IPS DF 19.7 (cell line): ENCODE measurements at regions not wholly inside any gene's neighbourhood (a gene's known extent, or its start where the extent isn't known, plus 50 kb on each side); places are given as distances from the start of the nearest gene placed in this dataset.
"Not testable (repeated sequence)": the region's sequence is repeated elsewhere in the genome, so short reads cannot be mapped to it uniquely, and the experiment has no call there.

ENCODE experiments used
- DNase-seq: peaks from one replicate; pipeline ENCODE4 v3.0.0-alpha.2; 2013; ENCODE audit warnings: low read depth, low spot score

- DNase-seq: no peak
Observed at GRCh38 chr9:106220415-106220814, 526.1 kb downstream of the TMEM38B start.

- no peak for DNase-seq
Observed at GRCh38 chr9:106228861-106229260, 534.5 kb downstream of the TMEM38B start.

GRCh38 chr9:106233116-106233515, 538.8 kb downstream of the TMEM38B start:
- DNase-seq: no peak

- not testable (repeated sequence) for DNase-seq
Observed at GRCh38 chr9:106260908-106261307, 566.6 kb downstream of the TMEM38B start.

- no peak for DNase-seq
Observed at GRCh38 chr9:106277966-106278365, 583.6 kb downstream of the TMEM38B start.

- no peak for DNase-seq
Observed at GRCh38 chr9:106283769-106284168, 579.2 kb upstream of the ZNF462 start.

- peak; percentile 9 for DNase-seq
Observed at GRCh38 chr9:106284296-106284695, 578.7 kb upstream of the ZNF462 start.

GRCh38 chr9:106286249-106286648, 576.7 kb upstream of the ZNF462 start:
- peak; percentile 60 for DNase-seq

GRCh38 chr9:106287091-106287631, 575.8 kb upstream of the ZNF462 start:
- no peak for DNase-seq

- no peak for DNase-seq
Observed at GRCh38 chr9:106287731-106288130, 575.2 kb upstream of the ZNF462 start.

GRCh38 chr9:106288689-106289088, 574.3 kb upstream of the ZNF462 start:
- DNase-seq: no peak

GRCh38 chr9:106291786-106292185, 571.2 kb upstream of the ZNF462 start:
- no peak for DNase-seq

- no peak for DNase-seq
Observed at GRCh38 chr9:106296426-106296825, 566.5 kb upstream of the ZNF462 start.

- DNase-seq: no peak
Observed at GRCh38 chr9:106298997-106299396, 564.0 kb upstream of the ZNF462 start.

GRCh38 chr9:106304401-106304920, 558.5 kb upstream of the ZNF462 start:
- DNase-seq: no peak

- no peak for DNase-seq
Observed at GRCh38 chr9:106305428-106306133, 557.4 kb upstream of the ZNF462 start.

GRCh38 chr9:106307670-106308069, 555.3 kb upstream of the ZNF462 start:
- no peak for DNase-seq

- no peak for DNase-seq
Observed at GRCh38 chr9:106309925-106310324, 553.0 kb upstream of the ZNF462 start.

- no peak for DNase-seq
Observed at GRCh38 chr9:106310782-106311181, 552.2 kb upstream of the ZNF462 start.

- no peak for DNase-seq
Observed at GRCh38 chr9:106312906-106313305, 550.1 kb upstream of the ZNF462 start.

- no peak for DNase-seq
Observed at GRCh38 chr9:106314476-106314875, 548.5 kb upstream of the ZNF462 start.

GRCh38 chr9:106321394-106322180, 541.4 kb upstream of the ZNF462 start:
- DNase-seq: no peak
